Amygdala (tissue), 56 donors: ENCODE measurements at regions not wholly inside any gene's neighbourhood (a gene's known extent, or its start where the extent isn't known, plus 50 kb on each side); places are given as distances from the start of the nearest gene placed in this dataset.
"Not testable (repeated sequence)": the region's sequence is repeated elsewhere in the genome, so short reads cannot be mapped to it uniquely, and the experiment has no call there.

Source experiments
- DNase-seq, 56 donors: peaks; one replicate each; lab custom pipeline; 2025; lab: John Stamatoyannopoulos, UW

- DNase-seq: no peak
Measured at GRCh38 chr2:17460371-17461086, 57.7 kb downstream of the RAD51AP2 start.

DNA sequence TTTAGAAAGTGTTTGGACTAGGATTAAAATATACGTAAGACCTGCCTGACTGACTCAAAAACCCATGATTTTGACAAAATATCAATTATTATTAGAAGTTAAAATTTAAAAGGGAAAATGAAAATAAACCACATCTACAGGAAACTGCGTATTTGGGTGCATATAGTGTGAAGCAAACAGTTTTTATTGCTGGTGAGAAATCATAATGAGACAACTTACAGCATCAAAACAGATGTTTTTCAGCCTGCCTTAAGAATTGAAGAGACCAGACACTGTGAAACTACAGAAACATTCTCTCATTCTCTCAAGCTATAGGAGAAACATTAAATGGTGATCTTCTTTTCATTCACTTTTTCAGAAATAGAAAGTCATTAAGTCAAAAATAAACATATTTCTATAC, 62.9 kb downstream of the RAD51AP2 start:
- no peak for DNase-seq

DNA sequence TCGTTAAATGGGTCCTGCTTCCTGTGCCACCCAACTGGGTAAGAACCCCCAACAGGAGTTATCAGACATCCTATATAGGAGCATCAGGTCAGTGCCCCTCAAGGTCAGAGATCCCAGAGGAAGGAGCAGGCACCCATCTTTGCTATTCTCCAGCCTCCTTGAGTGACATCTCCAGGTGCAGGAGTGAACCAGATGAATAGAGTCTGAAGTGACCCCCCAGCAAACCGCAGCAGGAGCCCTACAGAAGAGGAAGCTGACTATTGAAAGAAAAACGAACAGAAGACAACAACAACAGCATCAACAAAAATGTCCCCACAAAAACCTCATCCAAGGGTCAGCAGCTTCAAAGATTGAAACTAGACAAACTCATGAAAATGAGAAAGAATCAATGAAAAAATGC, 72.0 kb downstream of the RAD51AP2 start:
- not testable (repeated sequence) for DNase-seq

DNA sequence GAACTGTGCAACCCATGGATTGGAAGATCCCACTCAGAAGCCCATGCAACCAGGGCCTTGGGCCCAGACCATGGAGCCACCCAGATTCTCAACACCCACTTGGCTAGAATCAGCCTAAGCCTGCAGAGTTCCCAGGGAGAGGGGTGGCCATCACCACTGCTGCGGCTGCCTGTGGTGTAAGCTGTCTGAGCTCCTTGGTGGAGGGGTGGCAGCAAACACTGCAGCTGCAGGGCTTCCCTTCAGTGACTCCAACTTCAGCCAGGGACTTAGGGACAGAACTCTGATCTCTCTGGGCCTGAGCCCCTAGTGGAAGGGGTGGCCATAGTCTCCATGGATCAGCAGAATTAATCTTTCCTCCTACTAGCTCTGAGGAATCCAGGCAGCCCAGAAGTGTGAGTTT, 72.5 kb downstream of the RAD51AP2 start:
- DNase-seq: no peak

- DNase-seq: no peak
Measured at GRCh38 chr2:17442334-17442733, 75.9 kb downstream of the RAD51AP2 start.

DNA sequence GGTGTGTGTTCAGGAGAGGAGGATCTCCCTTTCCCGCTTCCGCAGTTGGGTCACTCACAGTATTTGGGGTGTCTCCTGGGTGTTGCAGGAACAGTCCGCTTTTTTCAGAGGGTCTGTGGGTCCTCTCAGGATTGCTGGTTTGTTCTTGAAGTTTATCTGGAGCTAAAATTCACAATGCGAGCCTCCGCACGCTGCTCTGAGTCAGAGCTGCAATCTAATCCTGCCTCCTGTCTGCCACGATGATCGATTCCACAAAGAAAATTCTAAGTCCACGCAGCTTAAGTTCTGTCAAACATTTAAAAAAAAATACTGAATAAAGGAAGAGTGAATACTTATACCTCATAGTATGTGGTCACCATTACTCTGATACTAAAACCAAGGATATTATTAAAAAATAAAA, 76.5 kb downstream of the RAD51AP2 start:
- DNase-seq: no peak

DNA sequence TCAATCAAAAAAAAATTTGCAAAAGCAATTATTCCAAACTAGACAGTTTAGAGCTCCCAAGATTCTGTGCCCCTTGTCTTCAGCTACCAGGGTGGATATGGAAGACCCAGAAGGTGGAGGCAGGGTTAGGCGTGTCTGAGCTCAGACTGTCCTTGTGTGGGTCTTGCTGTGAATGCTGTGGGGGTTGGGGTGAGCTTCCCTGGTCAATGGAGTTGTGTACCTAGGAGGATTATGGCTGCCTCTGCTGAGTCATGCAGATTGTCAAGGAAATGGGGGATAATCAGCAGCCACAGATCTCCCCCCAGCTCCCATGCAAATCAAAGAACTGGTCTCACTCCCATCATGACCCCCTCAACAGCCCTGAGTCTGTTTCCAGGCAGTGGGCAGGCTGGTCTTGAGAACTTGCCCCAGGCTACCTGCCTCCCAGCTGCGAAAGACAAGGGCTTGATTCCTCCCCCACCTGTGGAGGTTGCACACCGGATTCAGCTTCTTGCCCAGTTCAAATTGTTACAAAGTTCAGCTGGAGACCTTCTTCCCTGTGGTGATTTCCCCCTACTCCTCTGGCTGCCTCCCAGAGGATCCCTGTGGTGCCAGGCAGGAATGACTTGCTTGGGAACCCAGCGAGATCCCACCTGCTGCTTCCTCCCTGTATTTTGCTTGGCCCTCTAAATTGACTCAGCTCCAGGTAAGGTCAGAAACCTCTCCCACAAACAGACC, 77.0 kb downstream of the RAD51AP2 start:
- no peak for DNase-seq

DNA sequence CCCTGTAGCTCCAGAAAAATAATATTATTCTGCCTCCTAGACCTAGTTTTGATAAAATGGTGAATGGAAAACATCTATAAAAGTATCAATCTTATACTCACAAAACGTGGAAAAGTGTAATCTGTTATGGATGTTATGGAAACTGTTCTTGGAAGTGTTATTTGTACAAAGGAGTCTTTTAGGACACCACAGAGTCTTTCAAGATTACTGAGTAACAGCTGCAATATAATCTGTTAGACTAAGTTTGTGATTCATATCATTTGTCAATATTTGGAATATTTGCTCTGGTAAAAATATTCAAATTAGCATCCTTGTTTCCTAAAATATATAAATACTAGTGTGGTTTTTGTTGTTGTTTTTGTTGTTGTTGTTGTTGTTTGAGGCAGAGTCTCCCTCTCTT, 87.9 kb downstream of the RAD51AP2 start:
- no peak for DNase-seq

DNA sequence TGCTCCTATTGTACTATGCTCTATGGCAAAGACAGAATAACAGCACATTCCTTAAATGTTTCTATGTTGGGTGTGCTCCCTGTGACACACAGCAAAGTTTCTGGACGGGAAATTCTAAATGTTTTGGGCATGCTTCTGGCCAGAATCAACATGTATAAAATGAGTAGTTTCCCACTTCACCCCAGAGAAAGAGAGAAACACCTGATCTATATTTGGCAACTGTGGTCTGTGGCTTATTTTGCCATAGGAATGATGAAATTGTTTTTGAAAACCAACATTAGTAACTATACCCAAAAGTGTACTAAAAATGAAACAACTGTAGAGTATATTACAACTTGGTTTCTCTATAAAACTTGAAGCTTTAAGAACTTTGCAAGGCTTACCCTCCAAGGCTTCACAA, 89.1 kb downstream of the RAD51AP2 start:
- DNase-seq: no peak

GRCh38 chr2:17427401-17427800, 90.8 kb downstream of the RAD51AP2 start:
- no peak for DNase-seq

DNA sequence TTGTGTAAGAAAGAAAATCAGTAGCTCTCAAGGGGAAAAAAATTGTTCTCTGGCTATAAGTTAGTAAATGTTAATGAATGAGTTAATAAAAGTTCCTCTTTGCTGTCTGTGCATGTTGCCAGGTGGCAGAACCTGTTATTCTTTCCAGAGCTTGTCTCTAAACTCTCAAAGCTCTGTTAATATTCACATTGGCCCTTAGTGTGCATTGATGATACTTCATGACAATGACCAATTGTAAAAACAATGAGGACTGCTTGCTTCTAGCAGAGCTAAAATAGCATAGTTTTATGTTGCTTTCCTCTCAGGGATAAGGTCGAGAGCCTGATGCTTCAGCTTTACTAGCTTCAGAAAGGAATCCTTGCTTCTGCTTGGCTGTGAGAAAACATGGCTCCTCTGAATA, 91.5 kb downstream of the RAD51AP2 start:
- no peak for DNase-seq

- no peak for DNase-seq
Measured at GRCh38 chr2:17422061-17422460, 96.2 kb downstream of the RAD51AP2 start.

DNA sequence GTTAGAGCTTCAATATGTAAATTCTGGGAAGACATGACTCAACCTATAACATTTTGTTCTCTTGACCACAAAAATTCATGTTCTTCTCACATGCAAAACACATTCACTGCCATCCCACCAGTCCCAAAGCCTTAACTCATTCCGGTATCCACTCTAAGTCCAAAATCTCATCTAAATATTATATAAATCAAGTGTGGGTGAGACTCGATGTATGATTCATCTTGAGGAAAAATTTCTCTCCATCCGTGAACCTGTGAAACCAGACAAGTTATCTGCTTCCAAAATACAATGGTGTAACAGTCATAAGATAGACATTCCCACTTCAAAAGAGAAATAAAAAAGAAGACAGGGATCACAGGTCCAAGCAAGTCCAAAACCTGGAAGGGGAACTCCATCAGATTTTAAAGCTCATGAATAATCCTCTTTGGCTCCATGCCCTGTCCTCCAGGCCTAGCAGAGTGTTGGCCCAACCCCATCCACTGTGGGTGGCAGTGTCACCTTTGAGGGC, 101.3 kb downstream of the RAD51AP2 start:
- no peak for DNase-seq

DNA sequence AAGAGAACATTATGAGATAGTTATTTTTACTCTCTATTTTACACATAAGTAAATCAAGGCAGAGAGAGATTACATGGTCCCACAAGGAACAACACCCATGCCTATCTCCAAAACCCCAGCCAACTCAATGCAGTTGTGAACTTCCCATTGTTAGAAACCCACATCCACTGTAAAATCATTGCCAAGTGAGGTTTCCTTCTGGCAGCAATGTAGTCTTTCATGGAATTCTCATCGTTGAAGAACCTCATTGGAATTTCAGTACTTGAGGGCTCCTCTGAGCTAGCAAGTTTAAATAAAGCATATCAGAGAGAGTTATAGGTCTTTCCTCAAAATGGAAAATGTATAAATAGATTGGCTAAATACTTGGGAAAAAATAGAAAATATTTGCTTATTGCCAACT, 105.2 kb downstream of the RAD51AP2 start:
- DNase-seq: no peak

DNA sequence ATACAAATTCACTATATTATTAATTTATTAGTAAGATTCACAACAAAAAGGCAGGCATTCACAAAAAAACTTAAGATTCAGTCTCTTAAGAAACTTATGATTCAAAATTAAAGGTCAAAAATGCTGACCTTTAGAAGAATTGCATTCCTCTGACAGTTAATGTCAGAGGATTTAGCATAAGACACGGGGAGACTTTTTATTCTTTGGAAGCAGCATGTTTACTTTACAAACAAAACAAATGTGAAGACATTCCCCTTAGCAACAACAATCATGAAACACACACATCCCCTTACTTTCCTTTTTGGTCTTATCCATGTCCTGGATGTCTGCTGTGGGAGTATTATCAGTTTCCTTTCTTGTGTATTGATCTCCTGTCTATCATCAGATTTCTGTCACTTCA, 117.1 kb downstream of the RAD51AP2 start:
- DNase-seq: no peak

DNA sequence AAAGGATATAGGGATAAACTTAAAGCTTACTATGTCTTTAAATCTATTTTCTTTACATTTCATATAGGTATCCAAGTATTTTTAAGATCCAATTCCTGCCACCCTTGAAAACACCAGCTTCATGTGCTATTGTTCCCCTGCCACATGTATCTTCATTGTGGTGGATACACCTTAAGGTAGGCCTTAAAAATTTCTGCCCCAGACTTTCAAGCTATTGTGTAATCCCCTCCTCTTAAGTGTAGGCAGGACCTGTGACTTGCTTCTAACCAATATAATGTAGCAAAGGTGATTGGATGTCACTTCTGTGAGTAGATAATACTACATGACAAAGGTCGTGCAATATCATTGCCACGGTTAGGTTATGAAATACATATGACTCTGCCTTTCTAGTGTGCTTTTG, 119.5 kb downstream of the RAD51AP2 start:
- DNase-seq: no peak

GRCh38 chr2:17388798-17389197, 129.4 kb downstream of the RAD51AP2 start:
- DNase-seq: no peak

GRCh38 chr2:17387591-17387990, 130.6 kb downstream of the RAD51AP2 start:
- DNase-seq: no peak

DNA sequence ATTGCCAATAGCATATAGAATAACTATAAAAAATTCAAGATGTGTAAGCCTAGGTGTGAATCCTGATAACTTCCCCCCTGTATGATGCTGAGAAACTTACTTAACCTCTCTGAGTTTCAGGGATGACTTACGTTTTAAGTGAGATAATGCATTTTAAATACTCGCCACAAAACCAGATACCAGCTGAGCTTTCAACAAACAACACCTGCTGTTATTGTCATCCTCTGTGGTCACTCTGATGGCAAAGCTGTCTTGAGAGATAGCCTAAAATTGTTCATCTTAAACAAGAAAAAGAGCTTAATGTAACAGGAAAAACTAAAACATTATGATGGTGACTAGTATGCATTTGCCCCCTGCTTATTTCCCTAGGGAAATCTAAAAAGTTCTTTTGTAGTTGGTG, 131.5 kb downstream of the RAD51AP2 start:
- no peak for DNase-seq

GRCh38 chr2:17380003-17380402, 138.2 kb downstream of the RAD51AP2 start:
- DNase-seq: no peak

DNA sequence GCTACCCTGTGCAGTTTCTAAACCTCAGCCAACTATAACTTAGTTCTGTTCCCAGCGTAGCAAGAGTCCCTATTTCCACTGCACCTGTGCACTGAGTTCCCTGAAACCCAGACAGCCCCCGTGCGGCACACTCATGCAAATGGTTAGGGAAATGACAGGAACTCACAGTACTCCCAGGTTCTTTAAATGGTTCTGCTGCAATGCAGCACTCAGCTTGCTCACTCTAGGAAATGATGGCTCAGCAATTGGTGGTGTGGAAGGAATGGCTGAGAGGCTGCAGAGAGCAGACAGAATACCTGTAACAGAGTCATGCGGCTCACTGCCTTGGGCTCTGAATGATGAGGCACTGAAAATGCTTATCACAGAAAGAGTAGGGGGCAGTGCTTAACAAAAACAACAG, 143.0 kb downstream of the RAD51AP2 start:
- DNase-seq: no peak

DNA sequence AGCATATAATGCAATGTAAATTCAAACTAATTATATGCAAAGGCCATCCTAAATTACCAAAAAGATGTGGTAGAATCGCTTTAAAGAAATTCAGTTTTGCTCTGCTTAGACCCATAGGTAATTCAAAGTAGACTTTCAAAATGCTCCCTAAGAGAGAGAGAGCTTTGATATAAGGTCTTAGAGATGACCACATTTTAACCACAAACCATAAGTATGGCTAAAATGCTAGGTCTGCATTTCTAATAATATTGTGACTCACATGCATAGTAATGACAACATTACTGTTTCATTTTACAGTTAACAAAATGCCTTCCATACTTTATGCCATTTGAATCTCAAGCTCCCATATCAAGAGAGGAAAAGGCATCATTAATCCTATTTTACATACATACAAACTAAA, 144.5 kb downstream of the RAD51AP2 start:
- DNase-seq: no peak
